Heart left ventricle (tissue), 13 donors: ENCODE measurements at regions not wholly inside any gene's neighbourhood (a gene's known extent, or its start where the extent isn't known, plus 50 kb on each side); places are given as distances from the start of the nearest gene placed in this dataset.

Experiments used
- POLR2A ChIP-seq, 2 donors: fragments of 450-650 bp; IDR thresholded peaks; one replicate each; pipeline ENCODE4 v1.6.1; 2017; ENCODE audit warnings: antibody characterized with exemption in 2 of 2, mild to moderate bottlenecking in 2 of 2, moderate library complexity in 2 of 2
- TF ChIP-seq, protein P1 (sequence below), 12 donors: fragments of 200-600 bp; sonication (generic) in 4 of 12; IDR thresholded peaks; one replicate each; pipeline versions ENCODE4 v1.5.0 to v1.8.0; 2018 to 2022; ENCODE audit warnings: antibody characterized with exemption in 12 of 12, mild to moderate bottlenecking in 5 of 12
- donor health status: ischemic (EF 13 %, LVEDD 7.1; RV severe dilation, severe dysfunction).
- donor health status: DM: no; HTN: yes; CAD: no.
- donor health status: DM: no; HTN: no; CAD: no.
- donor health status: ischemic (EF 25% LVEDD 6.9; RV normal size, moderate dysfunction).
- donor health status: ischemic (EF 25% LVEDD 5.7; RV mildly dilated, moderate dysfunction).
- donor health status: ischemic (EF 35%, LVEDD 5.7; RV mildly dilated, moderate dysfunction).
- donor health status: nonischemic (EF 11% LVEDD 7.7; RV severe dilation, severe dysfunction).
- donor health status: DM: yes; HTN: yes; CAD: no.
- donor health status: PGD.
- donor health status: ischemic (EF 29% LVEDD 5.4; RV normal size, mild dysfunction).
- donor health status: nonischemic (EF 23%, LVEDD 6.1; RV moderate dilation, normal function).

DNA sequence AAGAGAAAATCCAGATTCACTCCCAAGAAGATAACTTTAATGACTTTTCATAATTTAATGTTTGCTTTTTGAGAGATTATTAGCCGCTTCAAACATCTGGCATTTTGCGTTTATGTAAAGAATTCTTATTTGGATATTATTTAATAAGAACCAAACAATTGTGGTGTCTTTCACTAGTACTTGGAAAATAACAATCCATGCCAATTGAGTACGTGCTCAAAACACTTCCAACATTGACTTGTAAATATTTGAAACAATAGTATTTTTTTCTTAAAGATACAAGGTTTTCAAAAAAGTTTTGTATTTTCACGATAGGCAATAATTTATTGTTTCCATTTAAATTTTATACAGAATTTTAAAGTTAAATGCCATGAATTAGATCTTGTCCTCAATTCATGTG, 498.7 kb downstream of the AMY1C start:
- TF ChIP-seq, protein P1, sequence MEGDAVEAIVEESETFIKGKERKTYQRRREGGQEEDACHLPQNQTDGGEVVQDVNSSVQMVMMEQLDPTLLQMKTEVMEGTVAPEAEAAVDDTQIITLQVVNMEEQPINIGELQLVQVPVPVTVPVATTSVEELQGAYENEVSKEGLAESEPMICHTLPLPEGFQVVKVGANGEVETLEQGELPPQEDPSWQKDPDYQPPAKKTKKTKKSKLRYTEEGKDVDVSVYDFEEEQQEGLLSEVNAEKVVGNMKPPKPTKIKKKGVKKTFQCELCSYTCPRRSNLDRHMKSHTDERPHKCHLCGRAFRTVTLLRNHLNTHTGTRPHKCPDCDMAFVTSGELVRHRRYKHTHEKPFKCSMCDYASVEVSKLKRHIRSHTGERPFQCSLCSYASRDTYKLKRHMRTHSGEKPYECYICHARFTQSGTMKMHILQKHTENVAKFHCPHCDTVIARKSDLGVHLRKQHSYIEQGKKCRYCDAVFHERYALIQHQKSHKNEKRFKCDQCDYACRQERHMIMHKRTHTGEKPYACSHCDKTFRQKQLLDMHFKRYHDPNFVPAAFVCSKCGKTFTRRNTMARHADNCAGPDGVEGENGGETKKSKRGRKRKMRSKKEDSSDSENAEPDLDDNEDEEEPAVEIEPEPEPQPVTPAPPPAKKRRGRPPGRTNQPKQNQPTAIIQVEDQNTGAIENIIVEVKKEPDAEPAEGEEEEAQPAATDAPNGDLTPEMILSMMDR (IDR thresholded peaks at IDR 0.05): no peak
- no peak for TF ChIP-seq POLR2A (IDR thresholded peaks at IDR 0.05)
